ENCODE measurements at regions not wholly inside any gene's neighbourhood (a gene's known extent, or its start where the extent isn't known, plus 50 kb on each side); places are given as distances from the start of the nearest gene placed in this dataset.

DNA sequence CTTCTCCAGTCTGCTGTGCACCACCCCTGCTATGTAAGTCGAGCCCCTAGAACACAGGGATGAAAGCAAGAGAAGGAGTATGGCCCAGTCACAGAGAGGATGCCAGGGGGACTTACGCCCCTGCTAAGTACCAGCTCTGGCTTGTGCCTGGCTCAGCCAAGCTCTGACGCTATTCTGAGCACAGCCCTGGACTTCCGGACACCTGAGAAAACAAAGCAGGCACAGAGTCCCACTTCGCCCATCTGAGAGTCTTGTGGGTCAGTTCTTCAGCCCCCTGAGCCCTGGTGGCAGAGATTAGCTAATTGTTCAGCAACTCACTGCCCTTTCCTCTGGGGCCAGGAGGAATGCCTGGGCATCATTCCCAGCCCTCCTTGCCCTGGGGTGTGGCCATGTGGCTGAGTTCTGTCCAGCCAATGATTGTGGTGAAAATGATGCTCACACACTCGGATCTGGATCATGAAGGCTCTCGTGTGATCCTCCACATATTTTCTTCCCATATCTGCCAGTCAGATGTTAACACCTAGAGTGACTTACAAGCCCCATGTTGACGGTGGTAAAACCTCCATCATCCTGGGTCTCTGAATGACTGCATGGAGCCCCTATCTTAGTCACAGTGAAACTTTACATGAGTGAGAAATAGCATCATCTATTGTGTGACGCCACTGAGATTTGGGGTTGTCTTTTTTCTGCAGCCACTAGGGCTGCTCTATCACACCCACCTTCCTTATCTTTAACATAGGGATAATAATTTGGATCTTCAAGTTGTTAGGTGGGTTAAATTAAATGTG, 105.7 kb downstream of the TPRA1 start:
- no peaks in the 10 kb centered on the region for H3K27me3 ChIP-seq
- no peaks in the 10 kb centered on the region for H3K4me1 ChIP-seq
- DNase-seq (ENCODE audit: low spot score in 2 of 2): no peak
- H3K27ac ChIP-seq: no peak overlapping the region
- intact Hi-C loops (cut with DNase I; ENCODE audit: low total_unique reads): no loop called here
- TF ChIP-seq POLR2A (IDR thresholded peaks at IDR 0.05): no peak
- TF ChIP-seq, protein P1, sequence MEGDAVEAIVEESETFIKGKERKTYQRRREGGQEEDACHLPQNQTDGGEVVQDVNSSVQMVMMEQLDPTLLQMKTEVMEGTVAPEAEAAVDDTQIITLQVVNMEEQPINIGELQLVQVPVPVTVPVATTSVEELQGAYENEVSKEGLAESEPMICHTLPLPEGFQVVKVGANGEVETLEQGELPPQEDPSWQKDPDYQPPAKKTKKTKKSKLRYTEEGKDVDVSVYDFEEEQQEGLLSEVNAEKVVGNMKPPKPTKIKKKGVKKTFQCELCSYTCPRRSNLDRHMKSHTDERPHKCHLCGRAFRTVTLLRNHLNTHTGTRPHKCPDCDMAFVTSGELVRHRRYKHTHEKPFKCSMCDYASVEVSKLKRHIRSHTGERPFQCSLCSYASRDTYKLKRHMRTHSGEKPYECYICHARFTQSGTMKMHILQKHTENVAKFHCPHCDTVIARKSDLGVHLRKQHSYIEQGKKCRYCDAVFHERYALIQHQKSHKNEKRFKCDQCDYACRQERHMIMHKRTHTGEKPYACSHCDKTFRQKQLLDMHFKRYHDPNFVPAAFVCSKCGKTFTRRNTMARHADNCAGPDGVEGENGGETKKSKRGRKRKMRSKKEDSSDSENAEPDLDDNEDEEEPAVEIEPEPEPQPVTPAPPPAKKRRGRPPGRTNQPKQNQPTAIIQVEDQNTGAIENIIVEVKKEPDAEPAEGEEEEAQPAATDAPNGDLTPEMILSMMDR (IDR thresholded peaks at IDR 0.05): no peak
- TF ChIP-seq POLR2AphosphoS5 (IDR thresholded peaks at IDR 0.05): no peak
- no peak overlapping the region for H3K4me3 ChIP-seq
- no peaks in the 10 kb centered on the region for H3K36me3 ChIP-seq
- no peaks in the 10 kb centered on the region for H3K9me3 ChIP-seq

DNA sequence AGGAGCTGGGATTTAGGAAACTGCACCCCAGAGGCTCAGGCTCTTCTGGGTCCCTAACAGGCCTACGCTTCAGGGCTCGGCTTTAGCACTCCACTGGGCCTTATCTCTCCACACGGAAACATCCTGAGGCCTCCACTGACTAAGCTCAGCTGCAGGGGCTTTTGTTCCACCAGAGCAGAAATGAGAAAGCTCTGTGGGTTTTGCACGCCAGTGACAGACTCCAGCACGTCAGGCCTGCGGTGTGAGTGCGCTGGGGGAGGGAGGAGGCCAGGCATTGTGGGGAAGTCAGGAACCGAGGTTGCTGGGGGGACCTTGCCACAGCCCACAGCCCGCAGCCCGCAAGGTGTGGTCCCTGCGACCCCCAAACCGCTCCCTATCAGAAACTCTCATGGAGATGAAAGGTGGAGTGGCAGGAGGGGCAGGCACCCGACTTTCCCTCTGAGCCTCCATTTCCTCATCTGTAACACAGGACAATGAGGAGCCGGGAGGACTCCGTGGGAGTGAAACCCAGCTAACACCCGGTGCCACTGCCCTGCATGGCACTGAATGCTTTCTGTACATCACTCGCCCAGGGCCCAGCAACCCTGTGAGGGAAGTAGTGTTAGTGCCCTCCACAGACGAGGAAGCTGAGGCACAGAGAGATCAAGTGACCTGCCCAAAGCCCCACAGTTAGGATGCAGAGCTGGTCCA, 106.5 kb downstream of the TPRA1 start:
- H3K4me3 ChIP-seq: no peak overlapping the region
- intact Hi-C loops (cut with DNase I; ENCODE audit: low total_unique reads): no loop called here
- no peaks in the 10 kb centered on the region for H3K9me3 ChIP-seq
- H3K36me3 ChIP-seq: no peaks in the 10 kb centered on the region
- no peak for DNase-seq (ENCODE audit: low spot score in 2 of 2)
- TF ChIP-seq POLR2AphosphoS5 (IDR thresholded peaks at IDR 0.05): no peak
- no peak for TF ChIP-seq POLR2A (IDR thresholded peaks at IDR 0.05)
- TF ChIP-seq, protein P1 (IDR thresholded peaks at IDR 0.05): no peak
- no peaks in the 10 kb centered on the region for H3K27me3 ChIP-seq
- H3K4me1 ChIP-seq: no peaks in the 10 kb centered on the region
- H3K27ac ChIP-seq: no peak overlapping the region

DNA sequence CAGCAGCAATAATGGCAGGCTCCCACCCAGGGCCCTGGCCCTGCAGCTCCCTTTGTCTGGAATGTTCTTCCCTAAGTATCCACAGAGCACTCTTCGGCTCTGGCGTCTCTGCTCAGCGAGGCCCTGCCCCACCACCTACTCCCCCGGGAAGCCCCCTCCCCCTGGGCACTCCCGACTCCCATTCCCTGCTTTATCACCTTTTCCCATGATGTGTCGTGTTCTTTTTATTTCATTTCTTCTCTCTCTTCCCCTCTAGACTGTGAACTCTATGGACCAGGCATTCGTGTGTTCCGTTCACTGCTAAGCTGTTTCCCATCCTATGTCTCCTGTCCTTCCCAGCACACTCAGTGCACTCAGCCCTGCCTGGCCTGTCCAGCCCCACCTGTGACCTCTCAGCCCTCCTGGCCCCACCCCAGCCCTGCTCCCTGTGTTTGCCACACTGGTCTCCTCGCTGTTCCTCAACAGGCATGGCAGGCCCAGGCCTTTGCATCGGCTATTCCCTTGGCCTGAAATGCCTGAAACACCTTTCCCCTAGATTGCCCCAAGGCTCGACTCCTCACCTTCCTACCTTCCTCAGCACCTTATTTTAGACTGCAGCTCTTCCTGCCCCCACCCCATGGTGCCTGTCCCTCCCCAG, 107.4 kb downstream of the TPRA1 start:
- intact Hi-C loops (cut with DNase I; ENCODE audit: low total_unique reads): no loop called here
- Histone ChIP-seq H3K9me3 (no peaks in the 10 kb centered on the region), H3K4me3 (no peak overlapping the region), H3K36me3 (no peaks in the 10 kb centered on the region), H3K27ac (no peak overlapping the region), H3K27me3 (no peaks in the 10 kb centered on the region), H3K4me1 (no peaks in the 10 kb centered on the region)
- no peak for TF ChIP-seq POLR2A (IDR thresholded peaks at IDR 0.05)
- TF ChIP-seq, protein P1 (IDR thresholded peaks at IDR 0.05): no peak
- TF ChIP-seq POLR2AphosphoS5 (IDR thresholded peaks at IDR 0.05): no peak
- DNase-seq (ENCODE audit: low spot score in 2 of 2): no peak

DNA sequence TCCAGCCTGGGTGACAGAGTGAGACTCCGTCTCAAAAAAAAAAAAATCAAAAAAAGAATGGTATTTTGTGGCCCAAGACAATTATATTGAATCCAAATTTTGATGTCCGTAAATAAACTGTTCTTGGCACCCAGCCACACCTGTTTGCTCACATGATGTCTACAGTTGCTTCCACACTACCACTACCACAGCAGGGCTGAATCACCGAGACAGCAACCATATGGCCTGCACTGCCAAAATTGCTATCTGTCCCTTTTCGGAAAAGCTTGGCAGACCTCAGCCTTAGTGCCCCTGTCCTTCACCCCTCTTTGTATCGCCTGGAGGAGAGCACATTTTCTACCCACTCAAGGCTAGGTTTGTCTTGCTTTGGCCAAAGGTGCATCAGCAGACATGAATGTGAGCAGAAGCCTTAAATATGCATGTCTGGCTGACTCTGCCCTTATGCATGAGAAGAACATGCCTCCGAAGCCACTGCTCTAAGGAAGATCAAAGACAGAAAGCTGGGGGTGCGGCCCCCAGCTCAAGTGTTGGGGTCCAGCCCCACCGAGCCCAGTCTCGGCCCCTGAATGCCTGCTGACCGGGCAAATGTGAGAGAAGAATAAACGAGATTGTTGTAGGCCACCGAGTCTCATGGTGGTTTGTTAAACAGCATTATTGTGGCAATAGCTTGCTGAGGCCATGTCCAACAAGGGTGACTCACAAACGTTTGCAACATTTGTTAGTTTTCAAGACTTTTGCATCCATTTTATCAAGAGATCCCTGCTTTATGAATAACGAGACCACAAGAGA, 108.1 kb downstream of the TPRA1 start:
- TF ChIP-seq POLR2A (IDR thresholded peaks at IDR 0.05) (no peak), POLR2AphosphoS5 (IDR thresholded peaks at IDR 0.05) (no peak)
- TF ChIP-seq, protein P1 (IDR thresholded peaks at IDR 0.05): no peak
- DNase-seq (ENCODE audit: low spot score in 2 of 2): no peak

More for the DNA sequence above, 108.1 kb downstream of the TPRA1 start:
- Histone ChIP-seq H3K9me3 (no peaks in the 10 kb centered on the region), H3K4me1 (no peaks in the 10 kb centered on the region), H3K27ac (no peak overlapping the region), H3K36me3 (no peaks in the 10 kb centered on the region), H3K27me3 (no peaks in the 10 kb centered on the region), H3K4me3 (no peak overlapping the region)
- intact Hi-C loops (cut with DNase I; ENCODE audit: low total_unique reads): no loop called here

Measured in breast epithelium (tissue), 4 donors.